Brain microvascular endothelial cell (primary cell): ENCODE measurements at regions not wholly inside any gene's neighbourhood (a gene's known extent, or its start where the extent isn't known, plus 50 kb on each side); places are given as distances from the start of the nearest gene placed in this dataset.

Experiments
- DNase-seq: peaks from one replicate; pipeline ENCODE4 v3.0.0-alpha.2; 2020
- H3K27ac ChIP-seq: fragments of 250-450 bp; sonication (Bioruptor Pico); 2 replicates; pipeline ENCODE4 v1.5.1; 2020; ENCODE audit warnings: mild to moderate bottlenecking, moderate library complexity
- H3K27me3 ChIP-seq: fragments of 250-450 bp; sonication (Bioruptor Pico); replicated peaks from 2 replicates; pipeline ENCODE4 v1.5.1; 2020; ENCODE audit warnings: mild to moderate bottlenecking
- H3K36me3 ChIP-seq: fragments of 250-450 bp; sonication (Bioruptor Pico); replicated peaks from 2 replicates; pipeline ENCODE4 v1.5.1; 2020; ENCODE audit warnings: mild to moderate bottlenecking
- H3K4me3 ChIP-seq: 2 replicates; pipeline ENCODE4 v1.5.1; 2011; ENCODE audit warnings: low read depth, mild to moderate bottlenecking, control low read depth, low read length, moderate library complexity
- CTCF ChIP-seq: IDR thresholded peaks from 2 replicates; pipeline ENCODE4 v1.5.1; 2011; ENCODE audit warnings: low read depth, mild to moderate bottlenecking, moderate library complexity, low read length, control low read depth, inconsistent platforms; ENCODE audit errors: missing control alignments
- in situ Hi-C: cut with HindIII; loops from 2 replicates; pipeline ENCODE4 v1.10.0; 2017; ENCODE audit warnings: low sequenced_read_pairs, low pct_ligation_motif_present

GRCh38 chr19:27894906-27895754 lies 1317.8 kb downstream of the UQCRFS1 start:
- DNase-seq, result no peak
- no peaks in the 10 kb centered on the region for H3K27me3 ChIP-seq
- in situ Hi-C loops, result no loop called here
- H3K36me3 ChIP-seq, result no peaks in the 10 kb centered on the region
- no peak overlapping the region for H3K27ac ChIP-seq
- no peak for TF ChIP-seq CTCF
- H3K4me3 ChIP-seq, result no peak overlapping the region

- DNase-seq, result no peak
- no peaks in the 10 kb centered on the region for H3K36me3 ChIP-seq
Observed at GRCh38 chr19:27892500-27892899, 1320.5 kb downstream of the UQCRFS1 start.

GRCh38 chr19:27891411-27891810 lies 1321.5 kb downstream of the UQCRFS1 start:
- in situ Hi-C loops, result no loop called here
- Histone ChIP-seq H3K27ac (no peak overlapping the region), H3K4me3 (no peak overlapping the region), H3K36me3 (no peaks in the 10 kb centered on the region), H3K27me3 (no peaks in the 10 kb centered on the region)
- no peak for DNase-seq
- no peak for TF ChIP-seq CTCF

More at GRCh38 chr19:27892500-27892899, 1320.5 kb downstream of the UQCRFS1 start:
- in situ Hi-C loops, result no loop called here
- H3K27me3 ChIP-seq, result no peaks in the 10 kb centered on the region
- TF ChIP-seq CTCF, result no peak
- no peak overlapping the region for H3K27ac ChIP-seq
- H3K4me3 ChIP-seq, result no peak overlapping the region

- no peak for DNase-seq
- Histone ChIP-seq H3K27me3 (no peaks in the 10 kb centered on the region), H3K36me3 (no peaks in the 10 kb centered on the region), H3K4me3 (no peak overlapping the region), H3K27ac (no peak overlapping the region)
- in situ Hi-C loops, result no loop called here
- TF ChIP-seq CTCF, result no peak
Observed at GRCh38 chr19:27890696-27891095, 1322.3 kb downstream of the UQCRFS1 start.

- H3K27me3 ChIP-seq, result no peaks in the 10 kb centered on the region
- no peaks in the 10 kb centered on the region for H3K36me3 ChIP-seq
- H3K4me3 ChIP-seq, result no peak overlapping the region
- in situ Hi-C loops, result no loop called here
- DNase-seq, result no peak
- no peak for TF ChIP-seq CTCF
- H3K27ac ChIP-seq, result no peak overlapping the region
Observed at GRCh38 chr19:27890206-27890605, 1322.7 kb downstream of the UQCRFS1 start.

- DNase-seq, result no peak
- no peaks in the 10 kb centered on the region for H3K27me3 ChIP-seq
- no peak overlapping the region for H3K27ac ChIP-seq
- H3K36me3 ChIP-seq, result no peaks in the 10 kb centered on the region
- in situ Hi-C loops, result no loop called here
- TF ChIP-seq CTCF, result no peak
- no peak overlapping the region for H3K4me3 ChIP-seq
Observed at GRCh38 chr19:27889156-27889555, 1323.8 kb downstream of the UQCRFS1 start.
